Fibroblast of lung (primary cell): ENCODE measurements at regions not wholly inside any gene's neighbourhood (a gene's known extent, or its start where the extent isn't known, plus 50 kb on each side); places are given as distances from the start of the nearest gene placed in this dataset.
A peak's percentile ranks its signal among the peaks of the same experiment; 100 is the strongest.

Experiments used
- DNase-seq, 2 donors: peaks; one replicate each; pipeline versions ENCODE4 v3.0.0 to v3.0.0-alpha.2; 2010; ENCODE audit warnings: low read depth in 2 of 2
- H2AFZ ChIP-seq: 2 replicates; pipeline ENCODE4 v1.5.1; 2012; ENCODE audit warnings: low read length, control low read depth, inconsistent platforms
- H3K27ac ChIP-seq: 2 replicates; pipeline ENCODE4 v1.5.1; 2011; ENCODE audit warnings: low read length, control low read depth; ENCODE audit not compliant: insufficient read depth
- H3K27me3 ChIP-seq: 2 replicates; pipeline ENCODE4 v1.5.1; 2011; ENCODE audit warnings: mild to moderate bottlenecking, low read length; ENCODE audit not compliant: control insufficient read depth, insufficient read depth
- H3K36me3 ChIP-seq: 2 replicates; pipeline ENCODE4 v1.5.1; 2011; ENCODE audit warnings: low read length; ENCODE audit not compliant: control insufficient read depth, insufficient read depth
- H3K4me1 ChIP-seq: 2 replicates; pipeline ENCODE4 v1.5.1; 2011; ENCODE audit warnings: low read length; ENCODE audit not compliant: control insufficient read depth, insufficient read depth; ENCODE audit errors: extremely low read depth
- H3K4me2 ChIP-seq: 2 replicates; pipeline ENCODE4 v1.5.1; 2011; ENCODE audit warnings: low read length, control low read depth; ENCODE audit not compliant: insufficient read depth; ENCODE audit errors: extremely low read depth
- H3K4me3 ChIP-seq, 4 experiments: fragments of 200-600 bp in 1 of 4; sonication (generic) in 1 of 4; replicated peaks in 1 of 4; 2 replicates each; pipeline ENCODE4 v1.5.1; 2011 to 2016; ENCODE audit warnings: low read length in 4 of 4, low read depth in 3 of 4, mild to moderate bottlenecking in 3 of 4, control low read depth in 2 of 4, inconsistent platforms in 1 of 4, mixed read lengths in 1 of 4; ENCODE audit not compliant: insufficient read depth in 1 of 4; ENCODE audit errors: control extremely low read depth in 1 of 4
- H3K79me2 ChIP-seq: 2 replicates; pipeline ENCODE4 v1.5.1; 2012; ENCODE audit warnings: mild to moderate bottlenecking, low read length, inconsistent platforms; ENCODE audit not compliant: control insufficient read depth, insufficient read depth
- H3K9ac ChIP-seq: 2 replicates; pipeline ENCODE4 v1.5.1; 2011; ENCODE audit warnings: mild to moderate bottlenecking, low read length, control low read depth; ENCODE audit not compliant: insufficient read depth
- H3K9me3 ChIP-seq: 2 replicates; pipeline ENCODE4 v1.5.1; 2012; ENCODE audit warnings: low read depth, low read length; ENCODE audit not compliant: control insufficient read depth, insufficient read depth
- H4K20me1 ChIP-seq: 2 replicates; pipeline ENCODE4 v1.5.1; 2011; ENCODE audit warnings: low read length; ENCODE audit not compliant: control insufficient read depth, insufficient read depth; ENCODE audit errors: extremely low read depth
- CTCF ChIP-seq, 2 donors: IDR thresholded peaks in 1 of 2; conservative IDR thresholded peaks in 1 of 2; 1 replicate in 1 of 2; 2 replicates in 1 of 2; pipeline ENCODE4 v1.5.1; 2011 to 2012; ENCODE audit warnings: low read length in 2 of 2, control low read depth in 1 of 2, inconsistent platforms in 1 of 2, low read depth in 1 of 2, mild to moderate bottlenecking in 1 of 2
- EZH2 ChIP-seq: IDR thresholded peaks from 2 replicates; pipeline ENCODE4 v1.5.1; 2012; ENCODE audit warnings: low read length, control low read depth, mild to moderate bottlenecking; ENCODE audit errors: missing control alignments

GRCh38 chr6:77368660-77369313 lies 94.5 kb downstream of the HTR1B start:
- no peak overlapping the region for H3K9ac ChIP-seq
- H3K9me3 ChIP-seq, result no peaks in the 10 kb centered on the region
- TF ChIP-seq EZH2 (no peak), CTCF (conservative IDR thresholded peaks at IDR 0.05 in 1 of 2, IDR thresholded peaks at IDR 0.05 in 1 of 2; ENCODE audit: low read depth in 1 of 2, low read length in 2 of 2) (no peak)
- H3K27me3 ChIP-seq, result no peaks in the 10 kb centered on the region
- no peaks in the 10 kb centered on the region for H3K79me2 ChIP-seq
- DNase-seq, result peak in 1 of 2 donors; percentile 27
- no peaks in the 10 kb centered on the region for H3K36me3 ChIP-seq
- no peaks in the 10 kb centered on the region for H4K20me1 ChIP-seq
- H2AFZ ChIP-seq, result peak overlapping the region; percentile 3
- peak overlapping the region in 3 of 4 experiments; percentile 27 to 69 (median 62) for H3K4me3 ChIP-seq
- no peak overlapping the region for H3K27ac ChIP-seq
- peak overlapping the region; percentile 66 for H3K4me2 ChIP-seq
- no peaks in the 10 kb centered on the region for H3K4me1 ChIP-seq

- H3K4me2 ChIP-seq, result no peak overlapping the region
- H3K9me3 ChIP-seq, result no peaks in the 10 kb centered on the region
- H3K9ac ChIP-seq, result no peak overlapping the region
- H3K4me3 ChIP-seq, result peak overlapping the region in 1 of 4 experiments; percentile 69
- H3K27me3 ChIP-seq, result no peaks in the 10 kb centered on the region
- H3K36me3 ChIP-seq, result no peaks in the 10 kb centered on the region
- no peak overlapping the region for H2AFZ ChIP-seq
- DNase-seq, result no peak
- H3K79me2 ChIP-seq, result no peaks in the 10 kb centered on the region
- H3K4me1 ChIP-seq, result no peaks in the 10 kb centered on the region
- TF ChIP-seq EZH2 (no peak), CTCF (conservative IDR thresholded peaks at IDR 0.05 in 1 of 2, IDR thresholded peaks at IDR 0.05 in 1 of 2; ENCODE audit: low read depth in 1 of 2, low read length in 2 of 2) (no peak)
- no peak overlapping the region for H3K27ac ChIP-seq
- no peaks in the 10 kb centered on the region for H4K20me1 ChIP-seq
Measured at GRCh38 chr6:77366798-77367197, 96.5 kb downstream of the HTR1B start.

GRCh38 chr6:77363702-77364101 lies 99.6 kb downstream of the HTR1B start:
- DNase-seq, result no peak
- Histone ChIP-seq H3K9me3 (no peaks in the 10 kb centered on the region), H2AFZ (no peak overlapping the region), H3K4me2 (no peak overlapping the region), H3K79me2 (no peaks in the 10 kb centered on the region), H3K4me1 (no peaks in the 10 kb centered on the region), H3K36me3 (no peaks in the 10 kb centered on the region), H3K4me3 (no peak overlapping the region), H3K27me3 (no peaks in the 10 kb centered on the region), H3K9ac (no peak overlapping the region), H4K20me1 (no peaks in the 10 kb centered on the region), H3K27ac (no peak overlapping the region)
- TF ChIP-seq EZH2 (no peak), CTCF (conservative IDR thresholded peaks at IDR 0.05 in 1 of 2, IDR thresholded peaks at IDR 0.05 in 1 of 2; ENCODE audit: low read depth in 1 of 2, low read length in 2 of 2) (no peak)
